HCT116 (cell line): ENCODE measurements at regions not wholly inside any gene's neighbourhood (a gene's known extent, or its start where the extent isn't known, plus 50 kb on each side); places are given as distances from the start of the nearest gene placed in this dataset.

Source experiments
- ATAC-seq: fragments of 200-7000 bp; cut with Tn5 transposase; 2 replicates; pipeline ENCODE4 v1.9.1; 2020; ENCODE audit warnings: mild to moderate bottlenecking, moderate library complexity
- BruUV-seq: library from RNA; stranded (reverse); fragments of 400-500 nt; replicated peaks from 2 replicates; lab custom pipeline; 2021; lab: Mats Ljungman, UMichigan
- CTCF ChIA-PET: fragments of 300-600 bp; sonication (Branson Sonifier 250); formaldehyde crosslinking; loops from one replicate; lab custom pipeline; 2021; ENCODE audit warnings: antibody characterized with exemption; lab: Charles Lee
- POLR2A ChIA-PET: fragments of 300-600, 350-600 bp; sonication (Branson Sonifier 250); formaldehyde crosslinking; loops from one replicate; lab custom pipeline; 2021; ENCODE audit warnings: antibody characterized with exemption; lab: Charles Lee
- RAD21 ChIA-PET, 2 experiments: fragments of 300-600 bp; sonication (Branson Sonifier 250); formaldehyde crosslinking; loops; one replicate each; lab custom pipeline; 2023; ENCODE audit warnings: low total read pairs in 2 of 2; ENCODE audit not compliant: uncharacterized antibody in 2 of 2, unreplicated experiment in 2 of 2, low non-redundant PET in 1 of 2; lab: Charles Lee
- DNase-seq: peaks from one replicate; pipeline ENCODE4 v3.0.0-alpha.2; 2010; ENCODE audit warnings: low read depth, low spot score
- H2AFZ ChIP-seq: fragments of 200-600 bp; shearing (Covaris generic), sonication (generic); 2 replicates; pipeline ENCODE4 v1.6.1; 2017; ENCODE audit warnings: low read depth, mixed run types, mixed read lengths, antibody characterized with exemption, low read length; ENCODE audit not compliant: poor library complexity, severe bottlenecking
- H3K27ac ChIP-seq: 2 replicates; pipeline ENCODE4 v1.5.1; 2012; ENCODE audit warnings: low read depth, low read length
- H3K27me3 ChIP-seq: fragments of 200-600 bp; sonication (generic); 2 replicates; pipeline ENCODE4 v1.6.1; 2016; ENCODE audit warnings: mixed run types, low read length, mixed read lengths; ENCODE audit not compliant: insufficient read depth
- H3K36me3 ChIP-seq, 2 experiments: fragments of 200-500 bp in 1 of 2; fragments of 200-600 bp in 1 of 2; sonication (Bioruptor generic) in 1 of 2; sonication (generic) in 1 of 2; 2 replicates each; pipeline versions ENCODE4 v1.5.1 to v1.6.1; 2014 to 2016; ENCODE audit warnings: low read length in 2 of 2, inconsistent platforms in 1 of 2, mixed read lengths in 1 of 2, mixed run types in 1 of 2; ENCODE audit not compliant: insufficient read depth in 2 of 2, control insufficient read depth in 1 of 2
- H3K4me1 ChIP-seq, 2 experiments: fragments of 200-600 bp in 1 of 2; sonication (generic) in 1 of 2; 2 replicates each; pipeline versions ENCODE4 v1.5.1 to v1.6.1; 2012 to 2017; ENCODE audit warnings: low read length in 2 of 2, inconsistent platforms in 1 of 2, mild to moderate bottlenecking in 1 of 2, mixed read lengths in 1 of 2, mixed run types in 1 of 2, moderate library complexity in 1 of 2; ENCODE audit not compliant: insufficient read depth in 2 of 2, control insufficient read depth in 1 of 2
- H3K4me2 ChIP-seq: fragments of 200-600 bp; sonication (generic); 2 replicates; pipeline ENCODE4 v1.6.1; 2017; ENCODE audit warnings: mixed run types, low read length, mixed read lengths
- H3K4me3 ChIP-seq, 2 experiments: fragments of 200-600 bp in 1 of 2; sonication (generic) in 1 of 2; replicated peaks in 1 of 2; 2 replicates each; pipeline ENCODE4 v1.5.1; 2011 to 2016; ENCODE audit warnings: low read length in 2 of 2, control low read depth in 1 of 2, low read depth in 1 of 2, mild to moderate bottlenecking in 1 of 2, mixed read lengths in 1 of 2, mixed run types in 1 of 2
- H3K79me2 ChIP-seq: fragments of 200-600 bp; sonication (generic); 2 replicates; pipeline ENCODE4 v1.6.1; 2017; ENCODE audit warnings: mild to moderate bottlenecking, mixed run types, low read length, moderate library complexity, mixed read lengths; ENCODE audit not compliant: insufficient read depth
- H3K9ac ChIP-seq: fragments of 200-600 bp; sonication (generic); 2 replicates; pipeline ENCODE4 v1.6.1; 2016; ENCODE audit warnings: low read length, mixed read lengths
- H3K9me2 ChIP-seq: fragments of 200-600 bp; sonication (generic), shearing (Covaris generic); 2 replicates; pipeline ENCODE4 v1.6.1; 2017; ENCODE audit warnings: mixed run types, mild to moderate bottlenecking, moderate library complexity; ENCODE audit not compliant: insufficient read depth
- H3K9me3 ChIP-seq, 2 experiments: fragments of 200-500 bp in 1 of 2; fragments of 200-600 bp in 1 of 2; sonication (Bioruptor generic) in 1 of 2; sonication (generic) in 1 of 2; 2 replicates each; pipeline ENCODE4 v1.6.1; 2014 to 2017; ENCODE audit warnings: low read length in 2 of 2, mixed read lengths in 2 of 2, inconsistent platforms in 1 of 2, low read depth in 1 of 2, mild to moderate bottlenecking in 1 of 2, mixed run types in 1 of 2, moderate library complexity in 1 of 2; ENCODE audit not compliant: control insufficient read depth in 1 of 2, insufficient read depth in 1 of 2
- H4K20me1 ChIP-seq: fragments of 200-600 bp; sonication (generic), shearing (Covaris generic); 2 replicates; pipeline ENCODE4 v1.6.1; 2017; ENCODE audit warnings: mixed run types, mild to moderate bottlenecking, moderate library complexity; ENCODE audit not compliant: insufficient read depth
- ATF3 ChIP-seq: IDR thresholded peaks from 2 replicates; pipeline ENCODE4 v1.6.1; 2012
- CBX3 ChIP-seq: IDR thresholded peaks from 2 replicates; pipeline ENCODE4 v1.6.1; 2012; ENCODE audit warnings: low read depth
- CEBPB ChIP-seq: IDR thresholded peaks from 2 replicates; pipeline ENCODE4 v1.6.1; 2012; ENCODE audit warnings: low read depth
- CTCF ChIP-seq, 3 experiments: fragments of 200-600 bp in 1 of 3; sonication (generic) in 1 of 3; IDR thresholded peaks in 2 of 3; conservative IDR thresholded peaks in 1 of 3; 2 replicates each; pipeline ENCODE4 v1.5.1; 2012 to 2017; ENCODE audit warnings: low read depth in 2 of 3, low read length in 2 of 3, antibody characterized with exemption in 1 of 3, borderline replicate concordance in 1 of 3, control low read depth in 1 of 3, mild to moderate bottlenecking in 1 of 3, mixed read lengths in 1 of 3, mixed run types in 1 of 3, moderate library complexity in 1 of 3; ENCODE audit not compliant: insufficient read depth in 1 of 3
- EGR1 ChIP-seq: IDR thresholded peaks from 2 replicates; pipeline ENCODE4 v1.6.1; 2012; ENCODE audit warnings: low read depth
- ELF1 ChIP-seq: IDR thresholded peaks from 2 replicates; pipeline ENCODE4 v1.6.1; 2012; ENCODE audit warnings: low read depth, borderline replicate concordance
- EZH2phosphoT487 ChIP-seq: fragments of 200-600 bp; IDR thresholded peaks from 2 replicates; pipeline ENCODE4 v1.6.1; 2018; ENCODE audit warnings: antibody characterized with exemption, borderline replicate concordance
- MAX ChIP-seq: IDR thresholded peaks from 2 replicates; pipeline ENCODE4 v1.6.1; 2012
- POLR2A ChIP-seq: IDR thresholded peaks from 2 replicates; pipeline ENCODE4 v1.7.0; 2011; ENCODE audit warnings: borderline replicate concordance; ENCODE audit not compliant: insufficient read depth, insufficient read length; ENCODE audit errors: extremely low read depth
- POLR2AphosphoS5 ChIP-seq: IDR thresholded peaks from 2 replicates; pipeline ENCODE4 v1.6.1; 2011; ENCODE audit warnings: mild to moderate bottlenecking, low read depth, low read length, moderate library complexity
- RAD21 ChIP-seq: IDR thresholded peaks from 2 replicates; pipeline ENCODE4 v1.6.1; 2012; ENCODE audit warnings: low read depth, mild to moderate bottlenecking
- REST ChIP-seq: IDR thresholded peaks from 2 replicates; pipeline ENCODE4 v1.6.1; 2012; ENCODE audit warnings: low read depth
- SIN3A ChIP-seq: IDR thresholded peaks from 2 replicates; pipeline ENCODE4 v1.6.1; 2012; ENCODE audit warnings: low read depth
- SRF ChIP-seq: IDR thresholded peaks from 2 replicates; pipeline ENCODE4 v1.6.1; 2012; ENCODE audit warnings: low read depth
- TCF7L2 ChIP-seq: IDR thresholded peaks from 2 replicates; pipeline ENCODE4 v1.7.0; 2011; ENCODE audit warnings: borderline replicate concordance, inconsistent platforms; ENCODE audit not compliant: insufficient read depth, insufficient read length; ENCODE audit errors: extremely low read depth
- ZBTB33 ChIP-seq: IDR thresholded peaks from 2 replicates; pipeline ENCODE4 v1.6.1; 2011; ENCODE audit warnings: mild to moderate bottlenecking, low read length, moderate library complexity; ENCODE audit not compliant: insufficient replicate concordance; ENCODE audit errors: extremely low read depth
- ZFX ChIP-seq: fragments of 450-650 bp; IDR thresholded peaks from 2 replicates; pipeline ENCODE4 v1.6.1; 2017
- ZNF274 ChIP-seq: fragments of 200-500 bp; sonication (Bioruptor generic); IDR thresholded peaks from 2 replicates; pipeline ENCODE4 v1.6.1; 2014; ENCODE audit warnings: mild to moderate bottlenecking, low read depth, low read length, inconsistent platforms
- intact Hi-C: fragments of 100-400 bp; cut with micrococcal nuclease; formaldehyde crosslinking; loops from 2 replicates; pipeline ENCODE4 v1.10.0; 2022

- Histone ChIP-seq H3K79me2 (no peaks in the 10 kb centered on the region), H3K36me3 (no peaks in the 10 kb centered on the region), H3K4me1 (no peaks in the 10 kb centered on the region), H3K27ac (no peak overlapping the region), H3K27me3 (no peaks in the 10 kb centered on the region), H3K9me2 (no peaks in the 10 kb centered on the region), H3K9ac (no peak overlapping the region), H3K4me2 (no peak overlapping the region), H3K9me3 (no peaks in the 10 kb centered on the region), H4K20me1 (no peaks in the 10 kb centered on the region), H3K4me3 (no peak overlapping the region), H2AFZ (no peak overlapping the region)
- RAD21 ChIA-PET, result no interaction called here
- DNase-seq (no peak), ATAC-seq (no peak)
- intact Hi-C loops, result no loop called here
- TF ChIP-seq MAX, result no peak
- no peak for TF ChIP-seq CEBPB
- no peak for TF ChIP-seq POLR2A
- no peak for TF ChIP-seq SRF
- no peak for TF ChIP-seq RAD21
- TF ChIP-seq SIN3A, result no peak
- no peak for TF ChIP-seq REST
- TF ChIP-seq ATF3, result no peak
- TF ChIP-seq ZFX, result no peak
- no peak for TF ChIP-seq TCF7L2
- no peak for TF ChIP-seq ELF1
- no peak for TF ChIP-seq CBX3
- TF ChIP-seq POLR2AphosphoS5, result no peak
- no peak for TF ChIP-seq EGR1
- no peak for TF ChIP-seq ZNF274
- TF ChIP-seq CTCF (IDR thresholded peaks at IDR 0.05 in 2 of 3, conservative IDR thresholded peaks at IDR 0.05 in 1 of 3; ENCODE audit: borderline replicate concordance in 1 of 3, insufficient read depth in 1 of 3, low read depth in 2 of 3, low read length in 2 of 3), result no peak
- TF ChIP-seq EZH2phosphoT487, result no peak
- no peak for TF ChIP-seq ZBTB33
- POLR2A ChIA-PET, result no interaction called here
- CTCF ChIA-PET, result interaction anchor here (1.5 to 1.6 kb wide), 2 partner anchors 19 to 20 kb away, joined by 7 to 10 read pairs; no protein-coding TSS in a partner anchor
- no TSS peak for BruUV-seq
Observed at GRCh38 chr2:176573612-176574483, 304.6 kb downstream of the MTX2 start.
